ENCODE measurements at regions not wholly inside any gene's neighbourhood (a gene's known extent, or its start where the extent isn't known, plus 50 kb on each side); places are given as distances from the start of the nearest gene placed in this dataset.
"Not testable (repeated sequence)": the region's sequence is repeated elsewhere in the genome, so short reads cannot be mapped to it uniquely, and the experiment has no call there.

GRCh38 chr6:16043171-16044135, 85.4 kb upstream of the MYLIP start:
- no peak for DNase-seq (ENCODE audit: low read depth)
- TF ChIP-seq CTCF (IDR thresholded peaks at IDR 0.05; ENCODE audit: control insufficient read depth, extremely low read depth, insufficient read depth) = no peak
- H3K4me3 ChIP-seq (ENCODE audit: low read depth, low read length) = no peak overlapping the region

GRCh38 chr6:16042751-16043150, 86.1 kb upstream of the MYLIP start:
- DNase-seq (ENCODE audit: low read depth) = no peak
- H3K4me3 ChIP-seq (ENCODE audit: low read depth, low read length) = no peak overlapping the region
- TF ChIP-seq CTCF (IDR thresholded peaks at IDR 0.05; ENCODE audit: control insufficient read depth, extremely low read depth, insufficient read depth) = no peak

DNA sequence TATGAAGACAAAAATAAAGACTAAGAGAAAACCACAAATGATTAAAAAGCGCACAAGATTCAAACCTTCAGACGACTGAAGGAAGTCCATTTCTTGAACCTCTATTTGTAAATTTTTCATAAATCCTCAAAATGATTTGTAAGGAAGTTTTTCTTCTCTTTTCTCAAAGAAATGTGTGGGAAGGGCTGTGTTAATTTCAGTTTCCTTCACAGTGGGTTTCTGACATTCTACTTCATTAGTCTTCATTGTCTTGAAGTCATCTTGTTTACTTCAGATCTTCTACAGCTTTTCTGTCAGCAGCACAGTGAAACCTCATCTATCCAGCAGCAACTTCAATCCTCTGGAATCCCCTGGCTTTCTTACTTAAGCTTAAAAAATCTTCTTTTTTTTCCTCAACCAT, 87.6 kb upstream of the MYLIP start:
- TF ChIP-seq CTCF (IDR thresholded peaks at IDR 0.05; ENCODE audit: control insufficient read depth, extremely low read depth, insufficient read depth) = no peak
- H3K4me3 ChIP-seq (ENCODE audit: low read depth, low read length) = no peak overlapping the region
- no peak for DNase-seq (ENCODE audit: low read depth)

GRCh38 chr6:16040628-16040974, 88.3 kb upstream of the MYLIP start:
- no peak for DNase-seq (ENCODE audit: low read depth)
- TF ChIP-seq CTCF (IDR thresholded peaks at IDR 0.05; ENCODE audit: control insufficient read depth, extremely low read depth, insufficient read depth) = no peak
- H3K4me3 ChIP-seq (ENCODE audit: low read depth, low read length) = no peak overlapping the region

DNA sequence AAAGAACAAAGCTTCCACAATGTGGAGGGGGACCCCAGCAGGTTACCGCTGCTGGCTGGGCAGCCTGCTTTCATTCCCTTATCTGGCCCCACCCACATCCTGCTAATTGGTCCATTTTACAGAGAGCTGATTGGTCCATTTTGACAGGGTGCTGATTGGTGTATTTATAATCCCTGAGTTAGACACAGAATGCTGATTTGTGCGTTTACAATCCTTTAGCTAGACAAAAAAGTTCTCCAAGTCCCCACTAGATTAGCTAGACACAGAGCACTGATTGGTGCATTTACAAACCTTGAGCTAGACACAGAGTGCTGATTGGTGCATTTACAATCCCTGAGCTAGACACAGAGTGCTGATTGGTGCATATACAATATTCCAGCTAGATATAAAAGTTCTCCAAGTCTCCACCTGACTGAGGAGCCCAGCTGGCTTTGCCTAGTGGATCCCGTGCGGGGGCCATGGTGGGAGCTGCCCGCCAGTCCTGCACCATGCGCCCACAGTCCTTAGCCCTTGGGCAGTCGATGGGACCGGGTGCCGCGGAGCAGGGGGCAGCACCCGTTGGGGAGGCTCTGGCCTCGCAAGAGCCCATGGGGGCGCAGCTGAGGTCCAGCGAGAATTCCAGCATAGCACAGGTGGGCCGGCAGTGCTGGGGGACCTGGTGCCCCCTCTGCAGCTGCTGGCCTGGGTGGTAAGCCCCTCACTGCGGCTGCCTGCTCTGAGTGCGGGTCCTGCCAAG, 88.8 kb upstream of the MYLIP start:
- H3K4me3 ChIP-seq (ENCODE audit: low read depth, low read length); DNase-seq (ENCODE audit: low read depth): not testable (repeated sequence)

DNA sequence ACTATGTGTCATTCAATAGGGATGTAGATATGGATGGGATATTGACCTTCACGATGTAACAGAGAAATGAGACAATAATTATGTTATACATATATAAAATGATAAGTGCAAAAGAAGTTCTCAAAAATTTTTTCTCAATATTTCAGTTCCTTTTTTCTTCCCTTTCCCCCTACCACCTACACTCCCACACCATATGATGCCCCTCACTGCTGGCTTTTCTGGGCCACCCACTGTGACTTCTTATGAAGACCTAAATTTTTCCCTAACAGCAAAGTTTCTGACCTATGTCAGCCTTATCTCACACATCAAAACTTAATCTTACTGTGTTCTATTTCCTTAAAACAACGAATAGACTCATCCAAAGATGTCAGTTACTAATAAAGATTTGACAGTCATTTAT, 89.9 kb upstream of the MYLIP start:
- no peak for DNase-seq (ENCODE audit: low read depth)
- no peak overlapping the region for H3K4me3 ChIP-seq (ENCODE audit: low read depth, low read length)
- TF ChIP-seq CTCF (IDR thresholded peaks at IDR 0.05; ENCODE audit: control insufficient read depth, extremely low read depth, insufficient read depth) = no peak

GRCh38 chr6:16035488-16036080, 93.3 kb upstream of the MYLIP start:
- DNase-seq (ENCODE audit: low read depth) = no peak
- H3K4me3 ChIP-seq (ENCODE audit: low read depth, low read length) = no peak overlapping the region
- no peak for TF ChIP-seq CTCF (IDR thresholded peaks at IDR 0.05; ENCODE audit: control insufficient read depth, extremely low read depth, insufficient read depth)

All from LNCaP clone FGC (cell line).